A172 (cell line): ENCODE measurements at regions not wholly inside any gene's neighbourhood (a gene's known extent, or its start where the extent isn't known, plus 50 kb on each side); places are given as distances from the start of the nearest gene placed in this dataset.

Experiments used
- DNase-seq: peaks from one replicate; pipeline ENCODE4 v3.0.0-alpha.2; 2015; ENCODE audit warnings: low spot score

GRCh38 chrX:40182615-40183014, 84.9 kb upstream of the BCOR start:
- no peak for DNase-seq

DNA sequence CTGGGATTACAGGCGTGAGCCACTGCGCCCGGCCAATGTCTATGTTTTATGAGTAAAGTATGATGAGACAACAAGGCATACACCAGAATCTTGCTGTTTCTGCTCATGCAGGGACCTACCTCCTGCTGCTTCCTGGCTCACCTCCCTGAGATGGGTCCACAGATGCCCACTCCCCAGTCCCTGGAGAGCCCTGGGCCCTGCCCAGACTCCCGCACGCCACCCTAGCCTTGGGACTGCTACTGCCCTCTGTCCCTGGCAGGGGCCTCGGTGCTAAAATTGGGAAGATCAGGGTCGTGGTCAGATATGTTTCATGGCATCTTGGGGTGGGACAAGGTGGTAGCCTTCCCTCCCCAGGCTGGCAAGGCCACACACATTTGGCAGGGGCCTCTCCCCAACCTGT, 84.3 kb upstream of the BCOR start:
- no peak for DNase-seq

- DNase-seq = no peak
Measured at GRCh38 chrX:40179283-40179682, 81.5 kb upstream of the BCOR start.

GRCh38 chrX:40177942-40178715, 80.4 kb upstream of the BCOR start:
- DNase-seq = no peak

- no peak for DNase-seq
Measured at GRCh38 chrX:40177489-40177888, 79.7 kb upstream of the BCOR start.

- DNase-seq = no peak
Measured at GRCh38 chrX:40177117-40177430, 79.3 kb upstream of the BCOR start.

- no peak for DNase-seq
Measured at GRCh38 chrX:40176351-40177116, 78.8 kb upstream of the BCOR start.

GRCh38 chrX:40175511-40176350, 78.0 kb upstream of the BCOR start:
- no peak for DNase-seq

GRCh38 chrX:40174854-40175510, 77.2 kb upstream of the BCOR start:
- DNase-seq = no peak

GRCh38 chrX:40174001-40174853, 76.5 kb upstream of the BCOR start:
- no peak for DNase-seq

- DNase-seq = no peak
Measured at GRCh38 chrX:40173143-40174000, 75.6 kb upstream of the BCOR start.

DNA sequence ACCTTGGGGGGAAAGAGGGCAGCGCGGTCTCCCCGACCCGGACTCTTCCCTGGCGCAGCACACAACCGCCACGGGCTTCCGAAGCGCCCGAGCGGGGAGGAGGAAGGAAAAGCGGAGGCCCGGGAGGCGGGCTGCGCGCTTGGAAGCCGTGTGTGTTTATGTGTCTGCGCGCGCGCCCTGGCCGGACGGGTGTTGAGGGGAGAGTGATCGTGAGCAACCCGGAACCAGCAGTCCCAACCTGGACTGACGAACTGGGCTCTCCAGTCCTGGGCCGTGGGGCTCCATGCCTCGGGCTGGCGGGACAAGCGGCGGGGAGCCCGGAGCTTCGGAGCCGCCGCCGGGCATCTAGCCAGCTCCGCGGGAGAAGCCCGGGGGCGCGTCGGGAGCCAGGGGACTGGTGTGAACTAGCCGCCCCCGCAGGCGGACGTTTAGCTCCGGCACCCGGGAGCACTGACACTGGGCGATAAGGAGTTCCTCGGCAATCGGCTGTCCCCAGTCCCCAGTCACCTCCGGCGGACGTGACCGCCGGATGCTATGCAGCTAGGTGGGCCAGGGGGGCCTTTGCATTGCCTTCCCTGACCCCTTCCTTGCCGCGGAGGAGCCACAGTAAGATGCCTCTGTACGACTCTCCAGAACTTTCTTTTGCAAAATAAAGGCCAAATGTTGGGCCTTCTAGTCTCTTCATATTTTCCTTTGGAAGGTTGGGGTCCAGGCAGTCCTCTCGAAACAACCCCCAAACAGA, 74.8 kb upstream of the BCOR start:
- DNase-seq = no peak

GRCh38 chrX:40171513-40172400, 74.0 kb upstream of the BCOR start:
- no peak for DNase-seq

- no peak for DNase-seq
Measured at GRCh38 chrX:40170830-40171512, 73.2 kb upstream of the BCOR start.

GRCh38 chrX:40169193-40170101, 71.7 kb upstream of the BCOR start:
- no peak for DNase-seq

DNA sequence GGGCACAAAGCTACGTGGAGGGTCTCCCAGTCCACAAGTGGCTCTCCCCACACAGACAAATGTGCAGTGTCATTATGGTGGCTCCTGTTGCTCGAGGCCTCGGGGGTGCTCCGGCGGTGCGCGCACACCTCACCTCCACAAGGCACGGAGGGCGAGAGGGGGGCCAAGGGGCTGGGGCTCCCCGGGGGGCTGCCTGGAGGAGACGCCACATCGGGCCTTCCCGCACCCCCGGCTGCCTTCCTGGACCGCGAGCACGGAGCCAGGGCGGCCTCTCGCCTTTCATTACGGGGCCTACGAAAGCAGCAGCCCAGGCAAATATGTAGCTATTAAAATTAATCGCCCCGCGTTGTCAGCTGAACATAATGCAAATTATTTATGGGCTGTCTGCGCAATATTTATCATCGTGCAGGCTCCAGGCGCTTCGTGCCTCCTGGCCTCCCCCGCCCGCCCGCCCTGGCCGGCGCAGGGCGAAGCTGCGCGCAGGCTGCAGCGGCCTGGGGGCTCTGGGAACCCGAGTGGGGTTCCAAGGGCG, 70.8 kb upstream of the BCOR start:
- no peak for DNase-seq
